ENCODE measurements at regions not wholly inside any gene's neighbourhood (a gene's known extent, or its start where the extent isn't known, plus 50 kb on each side); places are given as distances from the start of the nearest gene placed in this dataset.

- TF ChIP-seq POLR2A (IDR thresholded peaks at IDR 0.05; ENCODE audit: low read depth, low read length) (no peak), POLR2AphosphoS5 (IDR thresholded peaks at IDR 0.05; ENCODE audit: low read depth, low read length) (no peak), TAF1 (IDR thresholded peaks at IDR 0.05; ENCODE audit: low read depth, low read length) (no peak), SPI1 (IDR thresholded peaks at IDR 0.05; ENCODE audit: low read depth, low read length) (no peak), PAX5 (IDR thresholded peaks at IDR 0.05; ENCODE audit: insufficient read depth, low read length, severe bottlenecking) (no peak), POU2F2 (IDR thresholded peaks at IDR 0.05; ENCODE audit: low read depth, low read length) (no peak)
Measured at GRCh38 chr1:29669158-29669871, 433.0 kb downstream of the PTPRU start.
